IPS-18a (cell line): ENCODE measurements at regions not wholly inside any gene's neighbourhood (a gene's known extent, or its start where the extent isn't known, plus 50 kb on each side); places are given as distances from the start of the nearest gene placed in this dataset.

Source experiments
- H3K27ac ChIP-seq: one replicate; pipeline ENCODE4 v1.5.1; 2013; ENCODE audit warnings: low read length
- H3K27me3 ChIP-seq: one replicate; pipeline ENCODE4 v1.6.1; 2013; ENCODE audit warnings: mild to moderate bottlenecking, low read length; ENCODE audit not compliant: control insufficient read depth, insufficient read depth
- H3K36me3 ChIP-seq: one replicate; pipeline ENCODE4 v1.6.1; 2013; ENCODE audit warnings: low read depth, low read length; ENCODE audit not compliant: control insufficient read depth
- H3K4me1 ChIP-seq: one replicate; pipeline ENCODE4 v1.6.1; 2013; ENCODE audit warnings: low read depth, low read length; ENCODE audit not compliant: control insufficient read depth
- H3K4me3 ChIP-seq: one replicate; pipeline ENCODE4 v1.5.1; 2013; ENCODE audit warnings: low read length
- H3K9ac ChIP-seq: one replicate; pipeline ENCODE4 v1.6.1; 2013; ENCODE audit warnings: mild to moderate bottlenecking, low read length, moderate library complexity
- H3K9me3 ChIP-seq: one replicate; pipeline ENCODE4 v1.6.1; 2013; ENCODE audit warnings: low read depth, low read length; ENCODE audit not compliant: control insufficient read depth

- Histone ChIP-seq H3K9ac (no peak overlapping the region), H3K4me3 (no peak overlapping the region), H3K27me3 (no peaks in the 10 kb centered on the region), H3K36me3 (no peaks in the 10 kb centered on the region), H3K27ac (no peak overlapping the region), H3K4me1 (peaks cover 5% of the 10 kb centered on the region), H3K9me3 (no peaks in the 10 kb centered on the region)
Measured at GRCh38 chr2:133753665-133754064, 185.4 kb upstream of the NCKAP5 start.

GRCh38 chr2:133755480-133756300 is 187.4 kb upstream of the NCKAP5 start:
- peaks cover 5% of the 10 kb centered on the region for H3K4me1 ChIP-seq
- no peak overlapping the region for H3K4me3 ChIP-seq
- H3K9me3 ChIP-seq, result no peaks in the 10 kb centered on the region
- H3K9ac ChIP-seq, result no peak overlapping the region
- no peak overlapping the region for H3K27ac ChIP-seq
- H3K36me3 ChIP-seq, result no peaks in the 10 kb centered on the region
- no peaks in the 10 kb centered on the region for H3K27me3 ChIP-seq

- no peak overlapping the region for H3K27ac ChIP-seq
- H3K9me3 ChIP-seq, result no peaks in the 10 kb centered on the region
- peaks cover 5% of the 10 kb centered on the region for H3K4me1 ChIP-seq
- no peaks in the 10 kb centered on the region for H3K27me3 ChIP-seq
- H3K36me3 ChIP-seq, result no peaks in the 10 kb centered on the region
- no peak overlapping the region for H3K4me3 ChIP-seq
- no peak overlapping the region for H3K9ac ChIP-seq
Measured at GRCh38 chr2:133756833-133757232, 188.6 kb upstream of the NCKAP5 start.

GRCh38 chr2:133760376-133760775 is 192.1 kb upstream of the NCKAP5 start:
- Histone ChIP-seq H3K27me3 (no peaks in the 10 kb centered on the region), H3K4me3 (no peak overlapping the region), H3K36me3 (no peaks in the 10 kb centered on the region), H3K4me1 (peaks cover 2% of the 10 kb centered on the region), H3K27ac (no peak overlapping the region), H3K9me3 (no peaks in the 10 kb centered on the region), H3K9ac (no peak overlapping the region)

- Histone ChIP-seq H3K27me3 (no peaks in the 10 kb centered on the region), H3K36me3 (no peaks in the 10 kb centered on the region), H3K9ac (no peak overlapping the region), H3K9me3 (no peaks in the 10 kb centered on the region), H3K4me3 (no peak overlapping the region), H3K27ac (no peak overlapping the region), H3K4me1 (no peaks in the 10 kb centered on the region)
Measured at GRCh38 chr2:133765658-133766057, 197.4 kb upstream of the NCKAP5 start.

GRCh38 chr2:133766164-133766832 is 198.0 kb upstream of the NCKAP5 start:
- H3K9ac ChIP-seq, result no peak overlapping the region
- no peaks in the 10 kb centered on the region for H3K9me3 ChIP-seq
- H3K27me3 ChIP-seq, result no peaks in the 10 kb centered on the region
- H3K36me3 ChIP-seq, result no peaks in the 10 kb centered on the region
- no peak overlapping the region for H3K4me3 ChIP-seq
- H3K4me1 ChIP-seq, result no peaks in the 10 kb centered on the region
- H3K27ac ChIP-seq, result no peak overlapping the region

GRCh38 chr2:133768256-133768655 is 200.0 kb upstream of the NCKAP5 start:
- H3K27me3 ChIP-seq, result no peaks in the 10 kb centered on the region
- H3K9ac ChIP-seq, result no peak overlapping the region
- H3K36me3 ChIP-seq, result no peaks in the 10 kb centered on the region
- no peak overlapping the region for H3K27ac ChIP-seq
- H3K4me3 ChIP-seq, result no peak overlapping the region
- no peaks in the 10 kb centered on the region for H3K9me3 ChIP-seq
- no peaks in the 10 kb centered on the region for H3K4me1 ChIP-seq

GRCh38 chr2:133768658-133769435 is 200.6 kb upstream of the NCKAP5 start:
- H3K4me3 ChIP-seq, result no peak overlapping the region
- H3K36me3 ChIP-seq, result no peaks in the 10 kb centered on the region
- no peaks in the 10 kb centered on the region for H3K4me1 ChIP-seq
- no peak overlapping the region for H3K27ac ChIP-seq
- no peaks in the 10 kb centered on the region for H3K9me3 ChIP-seq
- no peaks in the 10 kb centered on the region for H3K27me3 ChIP-seq
- no peak overlapping the region for H3K9ac ChIP-seq

- Histone ChIP-seq H3K9ac (no peak overlapping the region), H3K36me3 (no peaks in the 10 kb centered on the region), H3K9me3 (no peaks in the 10 kb centered on the region)
Measured at GRCh38 chr2:133773854-133774653, 205.8 kb upstream of the NCKAP5 start.

GRCh38 chr2:133774654-133775015 is 206.4 kb upstream of the NCKAP5 start:
- Histone ChIP-seq H3K4me3 (no peak overlapping the region), H3K9ac (no peak overlapping the region), H3K27ac (no peak overlapping the region), H3K9me3 (no peaks in the 10 kb centered on the region), H3K27me3 (no peaks in the 10 kb centered on the region), H3K4me1 (no peaks in the 10 kb centered on the region), H3K36me3 (no peaks in the 10 kb centered on the region)

More at GRCh38 chr2:133773854-133774653, 205.8 kb upstream of the NCKAP5 start:
- H3K4me1 ChIP-seq, result no peaks in the 10 kb centered on the region
- no peak overlapping the region for H3K4me3 ChIP-seq
- no peak overlapping the region for H3K27ac ChIP-seq
- H3K27me3 ChIP-seq, result no peaks in the 10 kb centered on the region
